ENCODE measurements at regions not wholly inside any gene's neighbourhood (a gene's known extent, or its start where the extent isn't known, plus 50 kb on each side); places are given as distances from the start of the nearest gene placed in this dataset.

DNA sequence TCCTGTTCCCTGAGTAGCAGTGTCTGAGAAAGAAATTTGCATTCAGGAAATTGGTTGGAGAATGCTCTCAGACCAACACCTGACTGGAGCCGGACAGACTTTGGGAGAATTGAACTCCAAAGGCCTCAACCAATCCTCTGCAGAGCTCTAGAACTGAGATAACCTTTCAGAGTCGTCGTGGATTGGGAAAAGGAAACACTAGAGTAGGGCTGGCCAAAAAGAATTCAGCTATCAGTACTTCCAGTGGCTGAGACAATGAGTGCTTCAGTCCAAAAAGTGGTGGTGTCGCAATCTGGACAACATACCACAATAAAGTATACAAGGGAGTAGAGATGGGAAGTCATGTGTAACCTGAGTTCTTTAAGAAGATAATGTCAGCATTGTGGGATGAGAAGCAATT is 377.1 kb downstream of the SLC16A7 start:
- TF ChIP-seq EZH2phosphoT487 (IDR thresholded peaks at IDR 0.05; ENCODE audit: borderline replicate concordance) = no peak
- TF ChIP-seq, protein P1, sequence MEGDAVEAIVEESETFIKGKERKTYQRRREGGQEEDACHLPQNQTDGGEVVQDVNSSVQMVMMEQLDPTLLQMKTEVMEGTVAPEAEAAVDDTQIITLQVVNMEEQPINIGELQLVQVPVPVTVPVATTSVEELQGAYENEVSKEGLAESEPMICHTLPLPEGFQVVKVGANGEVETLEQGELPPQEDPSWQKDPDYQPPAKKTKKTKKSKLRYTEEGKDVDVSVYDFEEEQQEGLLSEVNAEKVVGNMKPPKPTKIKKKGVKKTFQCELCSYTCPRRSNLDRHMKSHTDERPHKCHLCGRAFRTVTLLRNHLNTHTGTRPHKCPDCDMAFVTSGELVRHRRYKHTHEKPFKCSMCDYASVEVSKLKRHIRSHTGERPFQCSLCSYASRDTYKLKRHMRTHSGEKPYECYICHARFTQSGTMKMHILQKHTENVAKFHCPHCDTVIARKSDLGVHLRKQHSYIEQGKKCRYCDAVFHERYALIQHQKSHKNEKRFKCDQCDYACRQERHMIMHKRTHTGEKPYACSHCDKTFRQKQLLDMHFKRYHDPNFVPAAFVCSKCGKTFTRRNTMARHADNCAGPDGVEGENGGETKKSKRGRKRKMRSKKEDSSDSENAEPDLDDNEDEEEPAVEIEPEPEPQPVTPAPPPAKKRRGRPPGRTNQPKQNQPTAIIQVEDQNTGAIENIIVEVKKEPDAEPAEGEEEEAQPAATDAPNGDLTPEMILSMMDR (conservative IDR thresholded peaks at IDR 0.05; ENCODE audit: low read length) = no peak
- Histone ChIP-seq H3K9me2 (replicated peaks; ENCODE audit: low read depth, low read length) (no peaks in the 10 kb centered on the region), H3K36me3 (ENCODE audit: insufficient read depth, low read length) (no peaks in the 10 kb centered on the region), H3K27me3 (ENCODE audit: insufficient read depth, low read length, poor library complexity, severe bottlenecking) (no peaks in the 10 kb centered on the region), H3K9me3 (ENCODE audit: insufficient read depth, low read depth, low read length) (no peaks in the 10 kb centered on the region), H3F3A (ENCODE audit: low read depth) (no peaks in the 10 kb centered on the region), H3K4me3 (ENCODE audit: low read length, poor library complexity, severe bottlenecking) (no peak overlapping the region), H3K4me2 (ENCODE audit: low read depth, low read length, poor library complexity, severe bottlenecking) (no peak overlapping the region), H4K20me1 (ENCODE audit: insufficient read depth, low read length, poor library complexity, severe bottlenecking) (no peaks in the 10 kb centered on the region), H3K79me2 (ENCODE audit: insufficient read depth, low read length) (no peaks in the 10 kb centered on the region), H3K4me1 (ENCODE audit: insufficient read depth, low read length, poor library complexity, severe bottlenecking) (no peaks in the 10 kb centered on the region), H3K9ac (ENCODE audit: low read depth, low read length, poor library complexity, severe bottlenecking) (no peak overlapping the region), H2AFZ (ENCODE audit: low read length) (no peak overlapping the region)

DNA sequence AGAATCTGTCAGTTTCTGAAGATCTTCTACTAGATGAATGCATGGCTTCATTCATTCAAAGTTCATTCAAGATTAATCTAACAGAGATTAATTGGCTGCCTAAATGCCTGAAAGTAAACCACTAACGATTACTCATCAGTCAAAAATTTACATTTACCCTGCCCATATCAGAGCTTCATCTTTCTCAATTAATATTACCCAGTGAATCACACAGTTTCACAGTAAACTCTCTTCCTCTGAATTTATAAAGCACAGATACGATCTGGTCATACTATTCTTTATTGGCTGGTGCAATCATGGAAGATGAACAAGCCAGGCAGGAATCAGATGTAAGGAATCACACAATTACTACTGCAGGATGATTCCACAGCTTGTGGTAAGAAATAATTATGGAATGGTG is 377.7 kb downstream of the SLC16A7 start:
- Histone ChIP-seq H3K36me3 (ENCODE audit: insufficient read depth, low read length) (no peaks in the 10 kb centered on the region), H3K4me1 (ENCODE audit: insufficient read depth, low read length, poor library complexity, severe bottlenecking) (no peaks in the 10 kb centered on the region), H3K79me2 (ENCODE audit: insufficient read depth, low read length) (no peaks in the 10 kb centered on the region), H3K9me3 (ENCODE audit: insufficient read depth, low read depth, low read length) (no peaks in the 10 kb centered on the region), H2AFZ (ENCODE audit: low read length) (no peak overlapping the region), H3K9ac (ENCODE audit: low read depth, low read length, poor library complexity, severe bottlenecking) (no peak overlapping the region), H4K20me1 (ENCODE audit: insufficient read depth, low read length, poor library complexity, severe bottlenecking) (no peaks in the 10 kb centered on the region), H3F3A (ENCODE audit: low read depth) (no peaks in the 10 kb centered on the region), H3K4me3 (ENCODE audit: low read length, poor library complexity, severe bottlenecking) (no peak overlapping the region), H3K9me2 (replicated peaks; ENCODE audit: low read depth, low read length) (no peaks in the 10 kb centered on the region), H3K27me3 (ENCODE audit: insufficient read depth, low read length, poor library complexity, severe bottlenecking) (no peaks in the 10 kb centered on the region), H3K4me2 (ENCODE audit: low read depth, low read length, poor library complexity, severe bottlenecking) (no peak overlapping the region)
- no peak for TF ChIP-seq EZH2phosphoT487 (IDR thresholded peaks at IDR 0.05; ENCODE audit: borderline replicate concordance)
- TF ChIP-seq, protein P1 (conservative IDR thresholded peaks at IDR 0.05; ENCODE audit: low read length) = no peak

DNA sequence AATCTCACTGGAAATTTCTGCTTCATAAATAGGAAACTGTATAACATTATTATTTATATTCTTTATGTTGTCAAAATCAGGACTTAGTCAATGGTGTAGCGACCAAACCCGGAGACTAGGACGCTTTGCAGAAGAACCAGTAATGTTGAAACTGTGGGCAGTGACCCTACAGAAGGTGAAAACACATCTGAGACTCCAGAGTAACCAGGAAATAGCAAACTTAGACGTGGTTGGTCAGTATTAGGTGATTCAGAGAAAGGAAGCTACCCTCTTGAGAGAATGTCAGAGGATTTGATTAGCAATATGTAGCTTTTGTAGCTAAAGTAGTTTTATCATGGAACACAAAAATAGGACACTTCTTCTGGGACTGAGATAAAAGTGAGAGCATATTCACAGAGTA is 381.9 kb downstream of the SLC16A7 start:
- Histone ChIP-seq H3K9me3 (ENCODE audit: insufficient read depth, low read depth, low read length) (no peaks in the 10 kb centered on the region), H3K27me3 (ENCODE audit: insufficient read depth, low read length, poor library complexity, severe bottlenecking) (no peaks in the 10 kb centered on the region), H3K4me1 (ENCODE audit: insufficient read depth, low read length, poor library complexity, severe bottlenecking) (no peaks in the 10 kb centered on the region), H3K9ac (ENCODE audit: low read depth, low read length, poor library complexity, severe bottlenecking) (no peak overlapping the region), H3K79me2 (ENCODE audit: insufficient read depth, low read length) (no peaks in the 10 kb centered on the region), H2AFZ (ENCODE audit: low read length) (no peak overlapping the region), H3K4me3 (ENCODE audit: low read length, poor library complexity, severe bottlenecking) (no peak overlapping the region), H3K9me2 (replicated peaks; ENCODE audit: low read depth, low read length) (no peaks in the 10 kb centered on the region), H3K4me2 (ENCODE audit: low read depth, low read length, poor library complexity, severe bottlenecking) (no peak overlapping the region), H4K20me1 (ENCODE audit: insufficient read depth, low read length, poor library complexity, severe bottlenecking) (no peaks in the 10 kb centered on the region), H3K36me3 (ENCODE audit: insufficient read depth, low read length) (no peaks in the 10 kb centered on the region), H3F3A (ENCODE audit: low read depth) (no peaks in the 10 kb centered on the region)
- TF ChIP-seq EZH2phosphoT487 (IDR thresholded peaks at IDR 0.05; ENCODE audit: borderline replicate concordance) = no peak
- TF ChIP-seq, protein P1 (conservative IDR thresholded peaks at IDR 0.05; ENCODE audit: low read length) = no peak

Data from Loucy (cell line).